ENCODE measurements at regions not wholly inside any gene's neighbourhood (a gene's known extent, or its start where the extent isn't known, plus 50 kb on each side); places are given as distances from the start of the nearest gene placed in this dataset.

GRCh38 chr11:134745456-134745855 lies 333.4 kb upstream of the B3GAT1 start:
- DNase-seq (ENCODE audit: low read depth) = no peak

GRCh38 chr11:134743820-134744195 lies 331.8 kb upstream of the B3GAT1 start:
- DNase-seq (ENCODE audit: low read depth) = no peak

- DNase-seq (ENCODE audit: low read depth) = no peak
These were observed 331.1 kb upstream of the B3GAT1 start for GRCh38 chr11:134742956-134743819.

GRCh38 chr11:134742224-134742612 lies 330.2 kb upstream of the B3GAT1 start:
- no peak for DNase-seq (ENCODE audit: low read depth)

DNA sequence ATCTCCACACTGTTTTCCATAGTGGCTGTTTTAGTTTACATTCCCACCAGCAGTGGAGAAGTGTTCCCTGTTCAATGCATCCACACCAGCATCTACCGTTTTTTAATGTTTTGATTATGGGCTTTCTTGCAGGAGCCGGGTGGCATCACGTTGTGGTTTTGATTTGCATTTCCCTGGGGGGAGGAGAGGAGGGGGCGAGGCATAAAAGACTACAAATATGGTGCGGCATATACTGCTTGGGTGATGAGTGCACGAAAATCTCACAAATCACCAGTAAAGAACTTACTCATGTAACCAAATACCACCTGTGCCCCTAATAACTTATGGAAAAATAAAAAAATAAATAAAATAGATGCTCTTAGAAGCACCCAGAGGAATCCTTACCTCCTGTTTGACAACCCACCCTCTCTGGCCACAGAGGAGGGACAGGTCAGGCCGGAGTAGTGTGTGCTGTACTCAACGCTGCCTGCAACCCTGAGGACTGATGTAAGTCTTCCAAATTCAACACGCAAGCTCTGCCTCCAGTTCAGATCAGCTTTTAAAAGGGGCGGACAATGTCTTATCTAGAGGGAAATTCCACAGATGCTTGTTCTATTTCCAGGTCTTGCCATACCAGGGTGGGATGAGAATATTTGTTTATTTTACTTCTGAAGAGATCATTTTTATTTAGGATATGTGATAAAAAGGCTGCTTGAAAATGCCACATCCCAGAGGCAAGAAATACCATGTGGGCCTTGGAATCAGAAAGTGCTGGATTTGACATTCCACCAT lies 329.6 kb upstream of the B3GAT1 start:
- DNase-seq (ENCODE audit: low read depth) = no peak

DNA sequence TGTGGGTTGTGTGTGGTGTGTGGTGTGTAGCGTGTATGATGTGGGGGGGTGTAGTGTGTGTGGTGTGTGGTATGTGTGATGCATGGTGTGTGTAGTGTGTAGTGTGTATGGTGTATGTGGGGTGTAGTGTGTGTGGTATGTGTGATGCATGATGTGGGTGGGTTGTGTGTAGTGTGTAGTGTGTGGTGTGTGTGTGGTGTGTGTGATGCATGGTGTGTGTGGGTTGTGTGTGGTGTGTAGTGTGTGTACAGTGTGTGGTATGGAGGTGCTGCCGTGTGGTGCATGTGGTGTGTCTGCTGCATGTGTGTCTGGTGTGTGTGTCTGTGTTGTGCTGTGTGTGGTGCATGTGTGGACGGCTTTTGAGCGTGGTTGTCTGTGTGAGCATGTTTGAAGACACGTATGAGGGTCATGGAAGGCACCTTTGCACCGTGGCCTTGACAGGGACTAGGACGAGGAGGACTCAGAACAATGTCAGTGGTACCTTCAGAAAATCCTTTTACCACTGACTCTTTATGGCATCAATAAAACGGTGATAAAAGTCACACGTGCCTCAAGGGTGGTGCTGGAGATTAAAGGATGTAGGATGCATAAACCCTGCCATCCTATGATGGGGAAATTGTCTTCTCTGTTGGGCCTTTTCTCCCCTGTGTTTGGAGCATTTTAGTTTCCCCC lies 328.7 kb upstream of the B3GAT1 start:
- no peak for DNase-seq (ENCODE audit: low read depth)

DNA sequence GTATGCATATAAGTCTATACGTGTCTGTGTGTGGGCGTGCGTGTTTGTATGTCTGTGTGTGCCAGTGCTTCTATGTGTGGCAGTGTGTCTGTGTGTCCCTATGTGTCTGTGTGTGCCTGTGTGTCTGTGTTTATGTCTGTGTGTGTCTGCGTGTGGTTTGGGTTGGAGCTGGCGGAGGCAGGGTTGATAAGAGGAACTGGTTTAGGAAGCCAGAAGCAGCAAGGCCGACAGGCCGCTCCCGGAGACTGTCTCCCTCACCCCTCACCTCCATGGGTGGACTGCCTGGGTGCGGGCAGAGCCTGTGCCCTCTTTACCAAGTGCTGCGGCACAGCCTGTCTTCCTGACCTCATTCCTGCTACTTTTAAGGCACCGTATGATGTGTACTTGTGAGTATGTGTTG lies 327.1 kb upstream of the B3GAT1 start:
- DNase-seq (ENCODE audit: low read depth) = no peak

DNA sequence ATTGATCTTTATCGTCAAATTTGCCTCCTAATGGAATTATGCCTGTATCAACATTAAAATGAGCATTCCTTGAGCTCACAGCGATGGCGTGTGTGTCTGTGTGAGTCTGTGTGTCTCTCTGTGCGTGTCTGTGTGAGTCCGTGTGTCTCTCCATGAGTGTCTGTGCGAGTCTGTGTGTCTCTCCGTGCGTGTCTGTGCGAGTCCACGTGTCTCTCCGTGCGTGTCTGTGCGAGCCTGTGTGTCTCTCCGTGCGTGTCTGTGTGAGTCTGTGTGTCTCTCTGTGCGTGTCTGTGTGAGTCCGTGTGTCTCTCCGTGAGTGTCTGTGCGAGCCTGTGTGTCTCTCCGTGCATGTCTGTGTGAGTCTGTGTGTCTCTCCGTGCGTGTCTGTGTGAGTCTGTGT lies 326.5 kb upstream of the B3GAT1 start:
- no peak for DNase-seq (ENCODE audit: low read depth)

- DNase-seq (ENCODE audit: low read depth) = no peak
These were observed 325.8 kb upstream of the B3GAT1 start for GRCh38 chr11:134737563-134738510.

DNA sequence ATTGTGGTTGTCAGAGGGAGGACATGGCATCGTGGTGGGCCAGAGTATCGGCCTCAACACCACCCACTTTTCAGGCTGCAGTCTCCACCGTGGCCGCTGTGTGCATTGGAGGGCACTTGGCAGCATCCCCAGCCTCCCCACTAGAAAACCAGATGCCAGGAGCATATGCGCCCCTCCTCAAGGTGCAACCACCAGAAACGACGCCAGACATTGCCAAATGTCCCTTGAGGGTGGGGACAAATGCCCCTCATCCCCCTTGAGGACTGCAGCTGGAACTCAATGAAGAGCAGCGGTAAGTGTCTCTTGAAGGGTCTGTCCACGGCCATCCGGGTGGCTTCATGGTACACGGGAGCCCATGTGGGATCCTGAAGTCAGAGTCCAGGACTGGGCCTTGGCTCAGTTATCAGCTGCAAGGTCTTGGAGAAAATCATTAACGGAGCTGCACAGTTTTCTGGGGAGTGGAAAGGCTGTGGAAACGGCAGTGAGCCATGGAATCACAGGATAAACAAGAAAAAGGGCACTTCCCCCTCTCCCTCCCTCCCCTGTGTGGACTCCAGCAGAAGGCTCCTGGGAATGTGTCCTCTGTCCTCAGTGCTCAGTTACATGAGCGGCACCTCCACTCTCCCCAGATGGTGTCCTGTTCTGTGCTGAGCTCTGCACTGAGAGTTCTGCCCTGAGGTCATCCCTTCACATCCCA lies 324.4 kb upstream of the B3GAT1 start:
- no peak for DNase-seq (ENCODE audit: low read depth)

DNA sequence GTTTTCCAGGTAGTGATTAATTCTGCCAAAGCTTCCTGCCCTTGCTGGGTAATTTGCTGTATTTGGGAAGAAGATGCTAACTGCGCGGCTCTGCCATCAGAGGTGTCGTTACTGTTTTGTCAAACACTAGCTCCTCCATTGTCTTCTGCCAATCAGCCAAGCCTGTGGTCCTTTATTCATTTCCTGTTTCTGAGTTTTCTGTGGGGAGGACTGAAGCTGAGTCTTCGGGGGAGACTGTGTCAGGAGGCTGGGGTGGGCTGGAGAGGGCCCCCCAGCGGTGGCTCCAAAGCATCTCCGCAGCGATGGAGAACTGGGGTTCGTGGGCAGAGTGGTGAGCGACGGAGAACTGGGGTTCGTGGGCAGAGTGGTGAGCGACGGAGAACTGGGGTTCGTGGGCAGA lies 322.9 kb upstream of the B3GAT1 start:
- DNase-seq (ENCODE audit: low read depth) = no peak

- DNase-seq (ENCODE audit: low read depth) = no peak
These were observed 322.3 kb upstream of the B3GAT1 start for GRCh38 chr11:134734141-134734845.

GRCh38 chr11:134733646-134734045 lies 321.6 kb upstream of the B3GAT1 start:
- no peak for DNase-seq (ENCODE audit: low read depth)

DNA sequence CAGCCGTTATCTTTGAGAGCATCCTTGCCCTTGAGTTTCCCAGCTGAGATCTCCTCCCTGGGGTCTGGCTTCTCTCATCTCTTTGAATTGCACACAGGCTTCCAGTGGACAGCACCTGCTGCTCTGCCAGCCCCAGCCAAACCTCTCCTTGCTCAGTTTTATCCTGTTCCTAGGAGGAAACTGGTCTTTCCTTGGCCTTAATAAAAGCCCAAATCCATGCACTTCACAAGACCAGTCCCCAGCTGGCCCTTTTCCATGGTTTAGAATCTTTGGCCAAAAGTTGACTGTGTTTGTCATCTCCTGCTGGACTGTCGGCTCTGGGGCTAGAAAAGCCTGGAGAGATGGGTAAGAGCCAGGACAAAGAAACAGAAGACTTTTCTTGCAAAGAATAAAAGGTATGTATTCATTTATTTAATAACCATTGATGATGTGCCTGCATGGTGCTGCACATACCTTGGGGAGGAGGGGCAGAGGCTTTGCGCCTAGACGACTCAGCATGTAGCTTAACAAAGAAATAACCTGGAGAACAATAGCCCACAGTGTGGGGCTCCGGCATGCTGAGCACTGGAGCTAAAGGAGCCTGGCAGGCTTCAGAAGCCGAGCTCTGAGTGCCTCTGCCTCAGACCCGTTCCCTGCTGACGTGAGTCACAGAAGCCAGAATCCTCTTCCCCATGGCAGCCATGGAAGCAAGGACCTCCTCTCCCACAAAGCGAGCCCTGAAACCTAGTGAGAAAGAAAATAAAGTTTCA lies 319.3 kb upstream of the B3GAT1 start:
- DNase-seq (ENCODE audit: low read depth) = no peak

GRCh38 chr11:134730561-134731212 lies 318.6 kb upstream of the B3GAT1 start:
- DNase-seq (ENCODE audit: low read depth) = no peak

- DNase-seq (ENCODE audit: low read depth) = no peak
These were observed 318.1 kb upstream of the B3GAT1 start for GRCh38 chr11:134730101-134730500.

- DNase-seq (ENCODE audit: low read depth) = no peak
These were observed 316.1 kb upstream of the B3GAT1 start for GRCh38 chr11:134728186-134728585.

DNA sequence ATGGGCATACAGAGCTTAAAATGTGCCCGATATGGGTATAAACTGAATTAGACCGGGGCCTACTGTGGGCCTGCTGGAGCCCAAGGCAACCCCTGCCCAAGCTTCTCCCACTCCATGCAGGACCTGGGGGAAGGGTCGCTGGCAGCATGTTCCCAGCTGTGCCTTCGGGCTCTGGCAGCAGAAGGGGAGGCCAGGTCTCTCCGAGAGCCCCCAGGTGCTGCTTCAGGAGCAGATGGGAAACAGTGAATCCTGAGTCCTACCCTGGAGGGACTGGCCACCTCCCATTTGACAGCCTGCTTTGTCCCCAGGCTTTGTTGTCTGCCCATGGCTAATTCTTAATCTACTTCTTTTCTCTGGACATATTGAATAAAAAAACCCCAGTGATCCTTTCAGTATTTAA lies 315.6 kb upstream of the B3GAT1 start:
- no peak for DNase-seq (ENCODE audit: low read depth)

DNA sequence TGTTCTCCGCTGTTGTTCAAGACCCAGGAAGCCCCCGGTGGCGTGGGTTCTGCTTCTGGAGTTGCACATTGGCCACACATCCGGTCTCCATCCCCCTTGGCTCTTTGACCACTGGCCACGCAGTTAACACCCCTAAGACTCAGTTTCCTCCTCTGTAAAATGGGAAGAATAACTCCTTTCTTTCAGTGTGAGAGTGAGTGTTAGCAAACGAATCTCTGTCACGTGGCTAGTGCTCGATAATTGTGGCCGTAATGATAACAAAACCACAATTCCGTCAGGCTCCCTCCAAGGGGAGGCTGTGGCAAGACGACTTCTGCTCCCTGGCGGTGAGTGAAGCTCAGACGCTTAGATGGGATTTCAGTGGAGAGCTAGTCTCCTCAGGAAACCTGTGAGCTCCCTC lies 315.2 kb upstream of the B3GAT1 start:
- DNase-seq (ENCODE audit: low read depth) = no peak
